ENCODE measurements at regions not wholly inside any gene's neighbourhood (a gene's known extent, or its start where the extent isn't known, plus 50 kb on each side); places are given as distances from the start of the nearest gene placed in this dataset.

- Histone ChIP-seq H3K4me1 (peaks cover 0 to 22% (median 7%) of the 10 kb centered on the region in 3 donors), H3K36me3 (no peaks in the 10 kb centered on the region), H3K4me3 (peak overlapping the region; percentile 28 to 59), H3K9me3 (no peaks in the 10 kb centered on the region), H3K27me3 (peaks cover 98% of the 10 kb centered on the region), H3K27ac (no peak overlapping the region)
- TF ChIP-seq POLR2A (IDR thresholded peaks at IDR 0.05) (no peak), CTCF (IDR thresholded peaks at IDR 0.05) (peak in 3 of 4 experiments; percentile 46 to 76 (median 56))
- 4 to 12% methylated on average over 10 to 20 of the region's 69 CpGs for WGBS, 2 donors (ENCODE audit: low coverage in 1 of 2)
- ATAC-seq: peak; percentile 37
These were observed 62.3 kb upstream of the LBX1 start for GRCh38 chr10:101291331-101292193.

GRCh38 chr10:101292194-101293006 lies 61.6 kb upstream of the BTRC start:
- Histone ChIP-seq H3K27me3 (peaks cover 98% of the 10 kb centered on the region), H3K9me3 (no peaks in the 10 kb centered on the region), H3K4me3 (peak overlapping the region; percentile 28 to 59), H3K4me1 (peaks cover 0 to 22% (median 7%) of the 10 kb centered on the region in 3 donors), H3K36me3 (no peaks in the 10 kb centered on the region), H3K27ac (no peak overlapping the region)
- WGBS, 2 donors (ENCODE audit: low coverage in 1 of 2): 0% methylated on average over 11 to 14 of the region's 65 CpGs
- peak; percentile 11 for ATAC-seq
- TF ChIP-seq CTCF (IDR thresholded peaks at IDR 0.05) (no peak), POLR2AphosphoS5 (IDR thresholded peaks at IDR 0.05) (no peak), EP300 (IDR thresholded peaks at IDR 0.05) (no peak), POLR2A (IDR thresholded peaks at IDR 0.05) (no peak)

GRCh38 chr10:101293007-101293723 lies 60.8 kb upstream of the BTRC start:
- WGBS, 2 donors (ENCODE audit: low coverage in 1 of 2): 33 to 75% methylated on average over 2 to 5 of the region's 17 CpGs
- Histone ChIP-seq H3K27me3 (peaks cover 98% of the 10 kb centered on the region), H3K4me3 (peak overlapping the region in 1 of 2 donors; percentile 59), H3K27ac (no peak overlapping the region), H3K9me3 (no peaks in the 10 kb centered on the region), H3K36me3 (no peaks in the 10 kb centered on the region), H3K4me1 (peaks cover 0 to 25% (median 7%) of the 10 kb centered on the region in 3 donors)
- ATAC-seq: no peak
- TF ChIP-seq CTCF (IDR thresholded peaks at IDR 0.05) (no peak), POLR2AphosphoS5 (IDR thresholded peaks at IDR 0.05) (no peak), EP300 (IDR thresholded peaks at IDR 0.05) (no peak), POLR2A (IDR thresholded peaks at IDR 0.05) (no peak)

- H3K27ac ChIP-seq: no peak overlapping the region
- no peak for TF ChIP-seq EP300 (IDR thresholded peaks at IDR 0.05)
- no peak for TF ChIP-seq POLR2A (IDR thresholded peaks at IDR 0.05)
- no peaks in the 10 kb centered on the region for H3K36me3 ChIP-seq
- H3K9me3 ChIP-seq: no peaks in the 10 kb centered on the region
- H3K27me3 ChIP-seq: peaks cover 98% of the 10 kb centered on the region
- H3K4me3 ChIP-seq: no peak overlapping the region
- peaks cover 0 to 26% (median 7%) of the 10 kb centered on the region in 3 donors for H3K4me1 ChIP-seq
- no peak for ATAC-seq
- WGBS, 2 donors (ENCODE audit: low coverage in 1 of 2): 87 to 93% methylated on average over 3 of the region's 3 CpGs
These were observed 59.9 kb upstream of the BTRC start for GRCh38 chr10:101294109-101294508.

GRCh38 chr10:101295261-101295660 lies 58.7 kb upstream of the BTRC start:
- WGBS, 2 donors (ENCODE audit: low coverage in 1 of 2): 71% methylated on average over 2 of the region's 4 CpGs; no CpG with 5 or more reads in 1 of the 2 donors
- Histone ChIP-seq H3K27me3 (peaks cover 96% of the 10 kb centered on the region), H3K27ac (no peak overlapping the region), H3K9me3 (no peaks in the 10 kb centered on the region), H3K4me3 (no peak overlapping the region), H3K36me3 (no peaks in the 10 kb centered on the region), H3K4me1 (peaks cover 0 to 26% (median 7%) of the 10 kb centered on the region in 3 donors)
- TF ChIP-seq POLR2A (IDR thresholded peaks at IDR 0.05): no peak
- TF ChIP-seq CTCF (IDR thresholded peaks at IDR 0.05): no peak
- no peak for TF ChIP-seq POLR2AphosphoS5 (IDR thresholded peaks at IDR 0.05)
- TF ChIP-seq EP300 (IDR thresholded peaks at IDR 0.05): no peak
- ATAC-seq: no peak

All from gastroesophageal sphincter (tissue), 4 donors.